Activated naive CD8-positive, alpha-beta T cell treated with anti-CD3 and anti-CD28 coated beads, Interleukin-2, amount 10 ng/mL, durations not matched to agents 7 days and 5 days (primary cell): ENCODE measurements at regions not wholly inside any gene's neighbourhood (a gene's known extent, or its start where the extent isn't known, plus 50 kb on each side); places are given as distances from the start of the nearest gene placed in this dataset.
"Not testable (repeated sequence)": the region's sequence is repeated elsewhere in the genome, so short reads cannot be mapped to it uniquely, and the experiment has no call there.

ENCODE experiments used
- ATAC-seq: fragments of 150-1000 bp; cut with Tn5 transposase; one replicate; pipeline ENCODE4 v1.10.0; 2021; ENCODE audit warnings: low read depth, moderate library complexity
- POLR2A ChIA-PET: fragments of 350-600 bp; sonication (Branson Sonifier 250); formaldehyde crosslinking; loops from one replicate; lab custom pipeline; 2021; ENCODE audit warnings: antibody characterized with exemption; lab: Charles Lee
- DNase-seq: peaks from one replicate; pipeline ENCODE4 v3.0.0; 2021
- H3K27ac Mint-ChIP-seq: one replicate; pipeline ENCODE4 v1.8.0; 2022; ENCODE audit warnings: mild to moderate bottlenecking, mixed read lengths
- H3K27me3 Mint-ChIP-seq: one replicate; pipeline ENCODE4 v1.8.0; 2022; ENCODE audit warnings: mild to moderate bottlenecking, moderate library complexity, mixed read lengths
- H3K36me3 Mint-ChIP-seq: one replicate; pipeline ENCODE4 v1.8.0; 2021; ENCODE audit warnings: mild to moderate bottlenecking, mixed read lengths
- H3K4me1 Mint-ChIP-seq: one replicate; pipeline ENCODE4 v1.8.0; 2021; ENCODE audit warnings: mixed read lengths
- H3K4me3 Mint-ChIP-seq: one replicate; pipeline ENCODE4 v1.8.0; 2022; ENCODE audit warnings: mild to moderate bottlenecking, moderate library complexity, mixed read lengths
- H3K9me3 Mint-ChIP-seq: one replicate; pipeline ENCODE4 v1.8.0; 2021; ENCODE audit warnings: mixed read lengths

- Mint-ChIP-seq H3K27me3 (no peaks in the 10 kb centered on the region), H3K4me3 (no peak overlapping the region), H3K36me3 (no peaks in the 10 kb centered on the region), H3K9me3 (peaks cover 8% of the 10 kb centered on the region), H3K4me1 (no peaks in the 10 kb centered on the region), H3K27ac (no peak overlapping the region)
- POLR2A ChIA-PET: no interaction called here
- DNase-seq (no peak), ATAC-seq (no peak)
Observed at GRCh38 chr5:25027061-25027460, 382.3 kb upstream of the CDH10 start.

GRCh38 chr5:25025831-25026230 is 381.1 kb upstream of the CDH10 start:
- Mint-ChIP-seq H3K27me3 (no peaks in the 10 kb centered on the region), H3K4me3 (no peak overlapping the region)
- POLR2A ChIA-PET: no interaction called here

GRCh38 chr5:25020454-25020853 is 375.7 kb upstream of the CDH10 start:
- no peaks in the 10 kb centered on the region for H3K27me3 Mint-ChIP-seq
- DNase-seq (no peak), ATAC-seq (no peak)
- H3K9me3 Mint-ChIP-seq: peaks cover 6% of the 10 kb centered on the region
- H3K36me3 Mint-ChIP-seq: no peaks in the 10 kb centered on the region
- POLR2A ChIA-PET: no interaction called here
- no peak overlapping the region for H3K4me3 Mint-ChIP-seq
- no peaks in the 10 kb centered on the region for H3K4me1 Mint-ChIP-seq
- H3K27ac Mint-ChIP-seq: no peak overlapping the region

More at GRCh38 chr5:25025831-25026230, 381.1 kb upstream of the CDH10 start:
- ATAC-seq (no peak), DNase-seq (no peak)
- Mint-ChIP-seq H3K36me3 (no peaks in the 10 kb centered on the region), H3K4me1 (no peaks in the 10 kb centered on the region), H3K9me3 (peaks cover 11% of the 10 kb centered on the region), H3K27ac (no peak overlapping the region)

- H3K4me1 Mint-ChIP-seq: no peaks in the 10 kb centered on the region
- H3K36me3 Mint-ChIP-seq: no peaks in the 10 kb centered on the region
- H3K9me3 Mint-ChIP-seq: peaks cover 6% of the 10 kb centered on the region
- ATAC-seq: no peak
- H3K27me3 Mint-ChIP-seq: no peaks in the 10 kb centered on the region
- no peak overlapping the region for H3K4me3 Mint-ChIP-seq
- POLR2A ChIA-PET: no interaction called here
- DNase-seq: no peak
- no peak overlapping the region for H3K27ac Mint-ChIP-seq
Observed at GRCh38 chr5:25009063-25009462, 364.3 kb upstream of the CDH10 start.

GRCh38 chr5:25006734-25007133 is 362.0 kb upstream of the CDH10 start:
- no peaks in the 10 kb centered on the region for H3K4me1 Mint-ChIP-seq
- H3K27ac Mint-ChIP-seq: no peak overlapping the region
- DNase-seq (no peak), ATAC-seq (no peak)
- POLR2A ChIA-PET: no interaction called here
- H3K9me3 Mint-ChIP-seq: peaks cover 11% of the 10 kb centered on the region
- no peaks in the 10 kb centered on the region for H3K36me3 Mint-ChIP-seq
- H3K4me3 Mint-ChIP-seq: no peak overlapping the region
- no peaks in the 10 kb centered on the region for H3K27me3 Mint-ChIP-seq

- Mint-ChIP-seq H3K4me3 (no peak overlapping the region), H3K36me3 (no peaks in the 10 kb centered on the region), H3K4me1 (no peaks in the 10 kb centered on the region), H3K27me3 (no peaks in the 10 kb centered on the region), H3K27ac (no peak overlapping the region), H3K9me3 (peaks cover 11% of the 10 kb centered on the region)
- ATAC-seq (no peak), DNase-seq (no peak)
- POLR2A ChIA-PET: no interaction called here
Observed at GRCh38 chr5:25006237-25006636, 361.5 kb upstream of the CDH10 start.

GRCh38 chr5:25005431-25005830 is 360.7 kb upstream of the CDH10 start:
- no peaks in the 10 kb centered on the region for H3K36me3 Mint-ChIP-seq
- H3K27me3 Mint-ChIP-seq: no peaks in the 10 kb centered on the region

GRCh38 chr5:25002371-25002770 is 357.6 kb upstream of the CDH10 start:
- no peak overlapping the region for H3K4me3 Mint-ChIP-seq
- H3K4me1 Mint-ChIP-seq: no peaks in the 10 kb centered on the region
- POLR2A ChIA-PET: no interaction called here
- peaks cover 10% of the 10 kb centered on the region for H3K9me3 Mint-ChIP-seq
- no peaks in the 10 kb centered on the region for H3K27me3 Mint-ChIP-seq
- no peak overlapping the region for H3K27ac Mint-ChIP-seq
- H3K36me3 Mint-ChIP-seq: no peaks in the 10 kb centered on the region
- DNase-seq: no peak
- ATAC-seq: no peak

More at GRCh38 chr5:25005431-25005830, 360.7 kb upstream of the CDH10 start:
- Mint-ChIP-seq H3K4me3 (no peak overlapping the region), H3K4me1 (no peaks in the 10 kb centered on the region), H3K9me3 (peaks cover 7% of the 10 kb centered on the region), H3K27ac (no peak overlapping the region)
- POLR2A ChIA-PET: no interaction called here
- DNase-seq: no peak
- no peak for ATAC-seq

- H3K36me3 Mint-ChIP-seq: no peaks in the 10 kb centered on the region
- no peaks in the 10 kb centered on the region for H3K4me1 Mint-ChIP-seq
- POLR2A ChIA-PET: no interaction called here
- peaks cover 10% of the 10 kb centered on the region for H3K9me3 Mint-ChIP-seq
- no peak overlapping the region for H3K4me3 Mint-ChIP-seq
- DNase-seq (no peak), ATAC-seq (no peak)
- H3K27me3 Mint-ChIP-seq: no peaks in the 10 kb centered on the region
- no peak overlapping the region for H3K27ac Mint-ChIP-seq
Observed at GRCh38 chr5:24999732-25000131, 355.0 kb upstream of the CDH10 start.

- DNase-seq (no peak), ATAC-seq (no peak)
- Mint-ChIP-seq H3K27ac (no peak overlapping the region), H3K27me3 (no peaks in the 10 kb centered on the region), H3K4me3 (no peak overlapping the region), H3K36me3 (no peaks in the 10 kb centered on the region), H3K4me1 (no peaks in the 10 kb centered on the region), H3K9me3 (peaks cover 9% of the 10 kb centered on the region)
- POLR2A ChIA-PET: no interaction called here
Observed at GRCh38 chr5:24998641-24999040, 353.9 kb upstream of the CDH10 start.

- Mint-ChIP-seq H3K9me3 (peaks cover 5% of the 10 kb centered on the region), H3K27ac (no peak overlapping the region), H3K36me3 (no peaks in the 10 kb centered on the region), H3K27me3 (no peaks in the 10 kb centered on the region), H3K4me3 (no peak overlapping the region), H3K4me1 (no peaks in the 10 kb centered on the region)
- DNase-seq: no peak
- no peak for ATAC-seq
- POLR2A ChIA-PET: no interaction called here
Observed at GRCh38 chr5:24986326-24986725, 341.5 kb upstream of the CDH10 start.

- H3K27ac Mint-ChIP-seq, H3K27me3 Mint-ChIP-seq, H3K4me1 Mint-ChIP-seq, H3K36me3 Mint-ChIP-seq, H3K9me3 Mint-ChIP-seq, DNase-seq, H3K4me3 Mint-ChIP-seq, ATAC-seq, POLR2A ChIA-PET: not testable (repeated sequence)
Observed at GRCh38 chr5:24978552-24978951, 333.8 kb upstream of the CDH10 start.

- Mint-ChIP-seq H3K27me3 (no peaks in the 10 kb centered on the region), H3K4me1 (no peaks in the 10 kb centered on the region), H3K4me3 (no peak overlapping the region), H3K27ac (no peak overlapping the region), H3K36me3 (no peaks in the 10 kb centered on the region), H3K9me3 (peaks cover 9% of the 10 kb centered on the region)
- ATAC-seq: no peak
- no peak for DNase-seq
- POLR2A ChIA-PET: no interaction called here
Observed at GRCh38 chr5:24963611-24964010, 318.8 kb upstream of the CDH10 start.

- Mint-ChIP-seq H3K36me3 (no peaks in the 10 kb centered on the region), H3K4me1 (no peaks in the 10 kb centered on the region), H3K27me3 (no peaks in the 10 kb centered on the region), H3K4me3 (no peak overlapping the region), H3K27ac (no peak overlapping the region), H3K9me3 (peaks cover 13% of the 10 kb centered on the region)
- no peak for DNase-seq
- POLR2A ChIA-PET: no interaction called here
- ATAC-seq: no peak
Observed at GRCh38 chr5:24923400-24923799, 278.6 kb upstream of the CDH10 start.

GRCh38 chr5:24918676-24919075 is 273.9 kb upstream of the CDH10 start:
- Mint-ChIP-seq H3K4me1 (no peaks in the 10 kb centered on the region), H3K27me3 (no peaks in the 10 kb centered on the region), H3K36me3 (no peaks in the 10 kb centered on the region), H3K4me3 (no peak overlapping the region), H3K9me3 (peaks cover 8% of the 10 kb centered on the region), H3K27ac (no peak overlapping the region)
- no peak for ATAC-seq
- POLR2A ChIA-PET: no interaction called here
- DNase-seq: no peak
